Stimulated activated CD4-positive, alpha-beta T cell treated with anti-CD3 and anti-CD28 coated beads, Interleukin-1b, Interleukin-23, amount 100 ng/mL, for 1 hour (primary cell): ENCODE measurements at regions not wholly inside any gene's neighbourhood (a gene's known extent, or its start where the extent isn't known, plus 50 kb on each side); places are given as distances from the start of the nearest gene placed in this dataset.
"Not testable (repeated sequence)": the region's sequence is repeated elsewhere in the genome, so short reads cannot be mapped to it uniquely, and the experiment has no call there.

Experiments used
- DNase-seq, 2 donors: peaks; one replicate each; pipeline ENCODE4 v3.0.0-alpha.2; 2020; ENCODE audit warnings: low read depth in 2 of 2

- no peak for DNase-seq
Observed at GRCh38 chr21:39082656-39083376, 100.4 kb downstream of the PSMG1 start.

GRCh38 chr21:39080366-39080765 is 102.9 kb downstream of the PSMG1 start:
- DNase-seq: no peak

- DNase-seq: no peak
Observed at GRCh38 chr21:39079617-39080016, 103.6 kb downstream of the PSMG1 start.

- no peak for DNase-seq
Observed at GRCh38 chr21:39078322-39079065, 104.8 kb downstream of the PSMG1 start.

- no peak for DNase-seq
Observed at GRCh38 chr21:39077876-39078275, 105.4 kb downstream of the PSMG1 start.

- DNase-seq: no peak
Observed at GRCh38 chr21:39074508-39074907, 108.7 kb downstream of the PSMG1 start.

- no peak for DNase-seq
Observed at GRCh38 chr21:39073717-39074116, 109.5 kb downstream of the PSMG1 start.

GRCh38 chr21:39073063-39073462 is 110.2 kb downstream of the PSMG1 start:
- no peak for DNase-seq

GRCh38 chr21:39072468-39072867 is 110.8 kb downstream of the PSMG1 start:
- DNase-seq: no peak

GRCh38 chr21:39071623-39072214 is 111.5 kb downstream of the PSMG1 start:
- no peak for DNase-seq

GRCh38 chr21:39069856-39070255 is 113.4 kb downstream of the PSMG1 start:
- not testable (repeated sequence) for DNase-seq

GRCh38 chr21:39066829-39067780 is 116.1 kb downstream of the PSMG1 start:
- DNase-seq: no peak

GRCh38 chr21:39065917-39066316 is 117.3 kb downstream of the PSMG1 start:
- no peak for DNase-seq

GRCh38 chr21:39064325-39065012 is 118.8 kb downstream of the PSMG1 start:
- no peak for DNase-seq

- DNase-seq: no peak
Observed at GRCh38 chr21:39063517-39063916, 119.7 kb downstream of the PSMG1 start.

- no peak for DNase-seq
Observed at GRCh38 chr21:39062196-39062595, 121.1 kb downstream of the PSMG1 start.

GRCh38 chr21:39061766-39062165 is 121.5 kb downstream of the PSMG1 start:
- DNase-seq: no peak

- DNase-seq: no peak
Observed at GRCh38 chr21:39060485-39061083, 122.7 kb downstream of the PSMG1 start.

- no peak for DNase-seq
Observed at GRCh38 chr21:39057121-39057520, 126.1 kb downstream of the PSMG1 start.

- no peak for DNase-seq
Observed at GRCh38 chr21:39056636-39057035, 126.6 kb downstream of the PSMG1 start.
